Endothelial cell of umbilical vein (primary cell): ENCODE measurements at regions not wholly inside any gene's neighbourhood (a gene's known extent, or its start where the extent isn't known, plus 50 kb on each side); places are given as distances from the start of the nearest gene placed in this dataset.

Experiments
- BruUV-seq: library from RNA; stranded (reverse); fragments of 400-500 nt; replicated peaks from 2 replicates; lab custom pipeline; 2021; lab: Mats Ljungman, UMichigan
- CTCF ChIA-PET: fragments of 300-600, 350-600 bp; sonication (Branson Sonifier 250); formaldehyde crosslinking; loops from one replicate; lab custom pipeline; 2021; ENCODE audit warnings: antibody characterized with exemption, inconsistent platforms; lab: Charles Lee
- POLR2A ChIA-PET: fragments of 300-600, 350-600 bp; sonication (Branson Sonifier 250); formaldehyde crosslinking; loops from one replicate; lab custom pipeline; 2021; ENCODE audit warnings: antibody characterized with exemption, inconsistent platforms; lab: Charles Lee
- DNase-seq: peaks from one replicate; pipeline ENCODE4 v3.0.0-alpha.2; 2011; ENCODE audit warnings: low read depth, low spot score
- FAIRE-seq: peaks from 2 replicates; lab custom pipeline; 2011; peaks lifted over from hg19 to GRCh38; lab: Jason Lieb, UNC
- H2AFZ ChIP-seq: 2 replicates; pipeline ENCODE4 v1.6.0; 2012; ENCODE audit warnings: low read depth, low read length, control low read depth, inconsistent platforms
- H3K27ac ChIP-seq: 2 replicates; pipeline ENCODE4 v1.5.1; 2011; ENCODE audit warnings: low read depth, mild to moderate bottlenecking, control low read depth, low read length, moderate library complexity; ENCODE audit not compliant: insufficient read depth
- H3K27me3 ChIP-seq, 2 experiments: 2 replicates each; pipeline versions ENCODE4 v1.6.0 to v1.6.1; 2011; ENCODE audit warnings: low read length in 2 of 2, mixed read lengths in 1 of 2; ENCODE audit not compliant: control insufficient read depth in 2 of 2, insufficient read depth in 2 of 2
- H3K36me3 ChIP-seq, 2 experiments: 2 replicates in 1 of 2; 3 replicates in 1 of 2; pipeline ENCODE4 v1.5.1; 2011; ENCODE audit warnings: low read length in 2 of 2, mild to moderate bottlenecking in 1 of 2, moderate library complexity in 1 of 2; ENCODE audit not compliant: control insufficient read depth in 2 of 2, insufficient read depth in 2 of 2; ENCODE audit errors: extremely low read depth in 1 of 2
- H3K4me1 ChIP-seq: 3 replicates; pipeline ENCODE4 v1.5.1; 2011; ENCODE audit warnings: mild to moderate bottlenecking, low read length; ENCODE audit not compliant: control insufficient read depth, insufficient read depth; ENCODE audit errors: extremely low read depth
- H3K4me2 ChIP-seq: 2 replicates; pipeline ENCODE4 v1.6.1; 2011; ENCODE audit warnings: low read length, control low read depth, mixed read lengths; ENCODE audit not compliant: insufficient read depth
- H3K4me3 ChIP-seq, 3 experiments: fragments of 200-600 bp in 1 of 3; sonication (generic), shearing (Covaris generic) in 1 of 3; replicated peaks in 1 of 3; 2 replicates each; pipeline ENCODE4 v1.5.1; 2011 to 2016; ENCODE audit warnings: control low read depth in 3 of 3, low read length in 3 of 3, mild to moderate bottlenecking in 2 of 3, inconsistent platforms in 1 of 3, low read depth in 1 of 3, moderate library complexity in 1 of 3; ENCODE audit not compliant: insufficient read depth in 1 of 3
- H3K79me2 ChIP-seq: 2 replicates; pipeline ENCODE4 v1.6.0; 2012; ENCODE audit warnings: low read length, inconsistent platforms; ENCODE audit not compliant: control insufficient read depth, insufficient read depth
- H3K9ac ChIP-seq: replicated peaks from 2 replicates; pipeline ENCODE3; 2011; ENCODE audit warnings: low read length, control low read depth; ENCODE audit not compliant: insufficient read depth; ENCODE audit errors: extremely low read depth
- H3K9me1 ChIP-seq: replicated peaks from 3 replicates; pipeline ENCODE4 v1.6.0; 2011; ENCODE audit warnings: mild to moderate bottlenecking, low read length; ENCODE audit not compliant: control insufficient read depth, insufficient read depth; ENCODE audit errors: extremely low read depth
- H3K9me3 ChIP-seq: replicated peaks from 2 replicates; pipeline ENCODE4 v1.5.1; 2012; ENCODE audit warnings: low read length, inconsistent platforms; ENCODE audit not compliant: control insufficient read depth, insufficient read depth
- H4K20me1 ChIP-seq: replicated peaks from 2 replicates; pipeline ENCODE3; 2011; ENCODE audit warnings: mild to moderate bottlenecking, low read length; ENCODE audit not compliant: control insufficient read depth, insufficient read depth; ENCODE audit errors: extremely low read depth
- EZH2 ChIP-seq: IDR thresholded peaks from 2 replicates; pipeline ENCODE4 v1.6.1; 2012; ENCODE audit warnings: borderline replicate concordance, low read depth, mild to moderate bottlenecking, moderate library complexity, low read length, inconsistent platforms; ENCODE audit not compliant: severe bottlenecking
- FOS ChIP-seq: IDR thresholded peaks from 2 replicates; pipeline ENCODE4 v1.6.1; 2011; ENCODE audit warnings: mild to moderate bottlenecking, low read length, moderate library complexity, borderline replicate concordance; ENCODE audit not compliant: insufficient read depth
- GATA2 ChIP-seq: IDR thresholded peaks from 2 replicates; pipeline ENCODE4 v1.7.0; 2011; ENCODE audit warnings: low read depth, mild to moderate bottlenecking, moderate library complexity, mixed read lengths, low read length; ENCODE audit not compliant: insufficient read length, insufficient read depth
- JUN ChIP-seq: IDR thresholded peaks from 2 replicates; pipeline ENCODE4 v1.6.1; 2011; ENCODE audit warnings: borderline replicate concordance, low read depth; ENCODE audit not compliant: insufficient read length, insufficient read depth
- MYC ChIP-seq: IDR thresholded peaks from one replicate; pipeline ENCODE4 v1.6.1; 2011; ENCODE audit warnings: mild to moderate bottlenecking, low read depth, low read length
- POLR2A ChIP-seq: IDR thresholded peaks from 2 replicates; pipeline ENCODE4 v1.6.1; 2012; ENCODE audit warnings: low read depth, mild to moderate bottlenecking, control low read depth, low read length
- POLR2AphosphoS5 ChIP-seq: IDR thresholded peaks from 2 replicates; pipeline ENCODE4 v1.6.1; 2012; ENCODE audit warnings: low read depth, mild to moderate bottlenecking, control low read depth, low read length, moderate library complexity; ENCODE audit not compliant: insufficient read depth
- dilution Hi-C: fragments of 300-500 bp; cut with MboI; formaldehyde crosslinking; loops from one replicate; pipeline ENCODE4 v1.15.0; 2019; ENCODE audit warnings: low sequenced_read_pairs; ENCODE audit not compliant: extremely low pct_ligation_motif_present
- intact Hi-C: fragments of 100-400 bp; cut with micrococcal nuclease; formaldehyde crosslinking; loops from one replicate; pipeline ENCODE4 v1.10.0; 2022
- TF ChIP-seq, protein P1 (sequence below): IDR thresholded peaks from 2 replicates; pipeline ENCODE4 v1.6.1; 2011; ENCODE audit not compliant: insufficient read depth, insufficient read length
- TF ChIP-seq, protein P2 (sequence below), 2 donors: IDR thresholded peaks; 1 replicate in 1 of 2; 2 replicates in 1 of 2; pipeline ENCODE4 v1.5.1; 2011; ENCODE audit warnings: low read length in 2 of 2, mild to moderate bottlenecking in 2 of 2, moderate library complexity in 2 of 2, control low read depth in 1 of 2, inconsistent platforms in 1 of 2, low read depth in 1 of 2; ENCODE audit not compliant: insufficient read depth in 1 of 2; ENCODE audit errors: extremely low read depth in 1 of 2

GRCh38 chr12:124437121-124437520 lies 130.3 kb downstream of the NCOR2 start:
- H3K9me1 ChIP-seq: no peaks in the 10 kb centered on the region
- H3K4me2 ChIP-seq: no peak overlapping the region
- H3K27me3 ChIP-seq: no peaks in the 10 kb centered on the region
- no peaks in the 10 kb centered on the region for H3K9me3 ChIP-seq
- H3K79me2 ChIP-seq: no peaks in the 10 kb centered on the region
- peaks cover 24% of the 10 kb centered on the region for H3K4me1 ChIP-seq
- peaks cover 0 to 4% of the 10 kb centered on the region in 2 experiments for H3K36me3 ChIP-seq
- H3K9ac ChIP-seq: no peak overlapping the region
- BruUV-seq: no TSS peak
- no peak overlapping the region for H3K4me3 ChIP-seq
- H2AFZ ChIP-seq: no peak overlapping the region
- intact Hi-C loops (no loop called here), dilution Hi-C loops (no loop called here)
- no peak for DNase-seq
- H3K27ac ChIP-seq: no peak overlapping the region
- H4K20me1 ChIP-seq: no peaks in the 10 kb centered on the region
- ChIA-PET POLR2A (no interaction called here), CTCF (no interaction called here)
- FAIRE-seq: no peak
- no peak for TF ChIP-seq JUN
- no peak for TF ChIP-seq GATA2
- TF ChIP-seq EZH2: no peak
- no peak for TF ChIP-seq FOS
- TF ChIP-seq POLR2A: no peak
- TF ChIP-seq MYC: no peak
- TF ChIP-seq, protein P1, sequence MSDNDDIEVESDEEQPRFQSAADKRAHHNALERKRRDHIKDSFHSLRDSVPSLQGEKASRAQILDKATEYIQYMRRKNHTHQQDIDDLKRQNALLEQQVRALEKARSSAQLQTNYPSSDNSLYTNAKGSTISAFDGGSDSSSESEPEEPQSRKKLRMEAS: no peak
- TF ChIP-seq POLR2AphosphoS5: no peak
- TF ChIP-seq, protein P2, sequence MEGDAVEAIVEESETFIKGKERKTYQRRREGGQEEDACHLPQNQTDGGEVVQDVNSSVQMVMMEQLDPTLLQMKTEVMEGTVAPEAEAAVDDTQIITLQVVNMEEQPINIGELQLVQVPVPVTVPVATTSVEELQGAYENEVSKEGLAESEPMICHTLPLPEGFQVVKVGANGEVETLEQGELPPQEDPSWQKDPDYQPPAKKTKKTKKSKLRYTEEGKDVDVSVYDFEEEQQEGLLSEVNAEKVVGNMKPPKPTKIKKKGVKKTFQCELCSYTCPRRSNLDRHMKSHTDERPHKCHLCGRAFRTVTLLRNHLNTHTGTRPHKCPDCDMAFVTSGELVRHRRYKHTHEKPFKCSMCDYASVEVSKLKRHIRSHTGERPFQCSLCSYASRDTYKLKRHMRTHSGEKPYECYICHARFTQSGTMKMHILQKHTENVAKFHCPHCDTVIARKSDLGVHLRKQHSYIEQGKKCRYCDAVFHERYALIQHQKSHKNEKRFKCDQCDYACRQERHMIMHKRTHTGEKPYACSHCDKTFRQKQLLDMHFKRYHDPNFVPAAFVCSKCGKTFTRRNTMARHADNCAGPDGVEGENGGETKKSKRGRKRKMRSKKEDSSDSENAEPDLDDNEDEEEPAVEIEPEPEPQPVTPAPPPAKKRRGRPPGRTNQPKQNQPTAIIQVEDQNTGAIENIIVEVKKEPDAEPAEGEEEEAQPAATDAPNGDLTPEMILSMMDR (IDR thresholded peaks at IDR 0.05; ENCODE audit: extremely low read depth in 1 of 2, insufficient read depth in 1 of 2, low read depth in 1 of 2, low read length in 2 of 2): no peak
